HL-60 (cell line): ENCODE measurements at regions not wholly inside any gene's neighbourhood (a gene's known extent, or its start where the extent isn't known, plus 50 kb on each side); places are given as distances from the start of the nearest gene placed in this dataset.

Source experiments
- POLR2AphosphoS5 ChIP-seq: IDR thresholded peaks from 2 replicates; pipeline ENCODE4 v1.6.1; 2012; ENCODE audit warnings: low read depth
- REST ChIP-seq: IDR thresholded peaks from 2 replicates; pipeline ENCODE4 v1.6.1; 2012; ENCODE audit warnings: low read depth; ENCODE audit not compliant: insufficient replicate concordance
- SPI1 ChIP-seq: IDR thresholded peaks from 2 replicates; pipeline ENCODE4 v1.6.1; 2012; ENCODE audit warnings: low read depth, mild to moderate bottlenecking, borderline replicate concordance
- TF ChIP-seq, protein P1 (sequence below): IDR thresholded peaks from one replicate; pipeline ENCODE4 v1.5.1; 2011; ENCODE audit warnings: low read length, control low read depth, inconsistent platforms; ENCODE audit not compliant: insufficient read depth

GRCh38 chr13:57030671-57031070 is 110.0 kb upstream of the PRR20A start:
- no peak for TF ChIP-seq REST
- no peak for TF ChIP-seq POLR2AphosphoS5
- TF ChIP-seq, protein P1, sequence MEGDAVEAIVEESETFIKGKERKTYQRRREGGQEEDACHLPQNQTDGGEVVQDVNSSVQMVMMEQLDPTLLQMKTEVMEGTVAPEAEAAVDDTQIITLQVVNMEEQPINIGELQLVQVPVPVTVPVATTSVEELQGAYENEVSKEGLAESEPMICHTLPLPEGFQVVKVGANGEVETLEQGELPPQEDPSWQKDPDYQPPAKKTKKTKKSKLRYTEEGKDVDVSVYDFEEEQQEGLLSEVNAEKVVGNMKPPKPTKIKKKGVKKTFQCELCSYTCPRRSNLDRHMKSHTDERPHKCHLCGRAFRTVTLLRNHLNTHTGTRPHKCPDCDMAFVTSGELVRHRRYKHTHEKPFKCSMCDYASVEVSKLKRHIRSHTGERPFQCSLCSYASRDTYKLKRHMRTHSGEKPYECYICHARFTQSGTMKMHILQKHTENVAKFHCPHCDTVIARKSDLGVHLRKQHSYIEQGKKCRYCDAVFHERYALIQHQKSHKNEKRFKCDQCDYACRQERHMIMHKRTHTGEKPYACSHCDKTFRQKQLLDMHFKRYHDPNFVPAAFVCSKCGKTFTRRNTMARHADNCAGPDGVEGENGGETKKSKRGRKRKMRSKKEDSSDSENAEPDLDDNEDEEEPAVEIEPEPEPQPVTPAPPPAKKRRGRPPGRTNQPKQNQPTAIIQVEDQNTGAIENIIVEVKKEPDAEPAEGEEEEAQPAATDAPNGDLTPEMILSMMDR = no peak
- TF ChIP-seq SPI1 = no peak
